GM10248 (cell line): ENCODE measurements at regions not wholly inside any gene's neighbourhood (a gene's known extent, or its start where the extent isn't known, plus 50 kb on each side); places are given as distances from the start of the nearest gene placed in this dataset.

Source experiments
- CTCF ChIA-PET: fragments of 300-600 bp; sonication (Branson Sonifier 250); formaldehyde crosslinking; extraction: SDS; loops from one replicate; lab custom pipeline; 2021; ENCODE audit warnings: antibody characterized with exemption; lab: Yijun Ruan, JAX
- POLR2A ChIA-PET: fragments of 350-650 bp; sonication (Branson Sonifier 250); formaldehyde crosslinking; extraction: SDS; loops from one replicate; lab custom pipeline; 2020; ENCODE audit warnings: antibody characterized with exemption; lab: Yijun Ruan, JAX
- DNase-seq: peaks from one replicate; pipeline ENCODE4 v3.0.0; 2012; ENCODE audit errors: extremely low spot score
- TF ChIP-seq, protein P1 (sequence below): IDR thresholded peaks from 2 replicates; pipeline ENCODE4 v1.5.1; 2012; ENCODE audit warnings: mild to moderate bottlenecking, low read depth; ENCODE audit errors: extremely low read depth, missing control alignments, control extremely low read depth

- no peak for DNase-seq
- ChIA-PET CTCF (interaction anchor here (0.9 to 3.1 kb wide), 3 partner anchors 26 to 526 kb away, joined by 3 to 13 read pairs (median 3); partner anchors contain the start of gene TEX48), POLR2A (no interaction called here)
- TF ChIP-seq, protein P1, sequence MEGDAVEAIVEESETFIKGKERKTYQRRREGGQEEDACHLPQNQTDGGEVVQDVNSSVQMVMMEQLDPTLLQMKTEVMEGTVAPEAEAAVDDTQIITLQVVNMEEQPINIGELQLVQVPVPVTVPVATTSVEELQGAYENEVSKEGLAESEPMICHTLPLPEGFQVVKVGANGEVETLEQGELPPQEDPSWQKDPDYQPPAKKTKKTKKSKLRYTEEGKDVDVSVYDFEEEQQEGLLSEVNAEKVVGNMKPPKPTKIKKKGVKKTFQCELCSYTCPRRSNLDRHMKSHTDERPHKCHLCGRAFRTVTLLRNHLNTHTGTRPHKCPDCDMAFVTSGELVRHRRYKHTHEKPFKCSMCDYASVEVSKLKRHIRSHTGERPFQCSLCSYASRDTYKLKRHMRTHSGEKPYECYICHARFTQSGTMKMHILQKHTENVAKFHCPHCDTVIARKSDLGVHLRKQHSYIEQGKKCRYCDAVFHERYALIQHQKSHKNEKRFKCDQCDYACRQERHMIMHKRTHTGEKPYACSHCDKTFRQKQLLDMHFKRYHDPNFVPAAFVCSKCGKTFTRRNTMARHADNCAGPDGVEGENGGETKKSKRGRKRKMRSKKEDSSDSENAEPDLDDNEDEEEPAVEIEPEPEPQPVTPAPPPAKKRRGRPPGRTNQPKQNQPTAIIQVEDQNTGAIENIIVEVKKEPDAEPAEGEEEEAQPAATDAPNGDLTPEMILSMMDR, result no peak
Observed at GRCh38 chr9:115207003-115207836, 89.3 kb upstream of the TNC start.

GRCh38 chr9:115208501-115208900 is 90.5 kb upstream of the TNC start:
- no peak for DNase-seq
- TF ChIP-seq, protein P1, result no peak
- CTCF ChIA-PET, result interaction anchor here (1.5 to 3.1 kb wide), 3 partner anchors 7 to 70 kb away, joined by 4 to 13 read pairs (median 7); no protein-coding TSS in a partner anchor
- POLR2A ChIA-PET, result no interaction called here

DNA sequence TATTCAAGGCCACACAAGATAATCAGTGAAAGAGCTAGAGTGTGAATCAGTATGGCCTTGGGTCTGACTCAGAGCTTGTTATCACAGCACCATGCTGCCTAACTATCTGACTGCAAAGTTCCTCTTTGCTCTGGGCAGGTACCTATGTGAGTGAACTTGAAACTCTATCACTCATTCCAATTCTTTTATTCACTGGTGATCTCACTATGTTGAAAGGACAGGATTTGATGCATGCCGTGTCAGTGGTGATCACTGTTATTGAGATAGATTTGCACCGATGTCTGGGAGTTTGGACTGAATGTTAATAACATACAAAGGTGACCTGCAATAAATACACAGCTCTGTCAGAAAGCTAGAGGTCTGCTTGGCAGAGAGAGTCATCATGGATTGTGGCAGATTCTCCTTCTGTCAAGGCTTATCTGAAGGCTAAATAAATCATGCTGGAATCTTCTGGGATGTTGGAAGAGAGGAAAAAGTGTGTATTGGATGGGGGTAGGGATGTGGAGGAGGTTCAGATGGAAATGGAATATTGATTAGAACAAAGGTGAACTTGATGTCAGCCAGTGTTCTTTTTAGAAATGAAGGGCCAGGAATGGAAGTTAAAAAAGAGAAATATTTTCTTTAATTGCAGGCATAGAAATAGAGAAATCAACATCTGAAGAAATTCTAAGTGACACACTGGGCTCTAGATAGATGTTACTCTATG is 91.8 kb upstream of the TNC start:
- ChIA-PET CTCF (interaction anchor here (1.5 to 2.3 kb wide), 2 partner anchors 9 to 11 kb away, joined by 4 to 7 read pairs; no protein-coding TSS in a partner anchor), POLR2A (interaction anchor here (0.5 kb wide), 1 partner anchor 12 kb away, joined by 3 read pairs; no protein-coding TSS in a partner anchor)
- no peak for DNase-seq
- TF ChIP-seq, protein P1, result no peak

DNA sequence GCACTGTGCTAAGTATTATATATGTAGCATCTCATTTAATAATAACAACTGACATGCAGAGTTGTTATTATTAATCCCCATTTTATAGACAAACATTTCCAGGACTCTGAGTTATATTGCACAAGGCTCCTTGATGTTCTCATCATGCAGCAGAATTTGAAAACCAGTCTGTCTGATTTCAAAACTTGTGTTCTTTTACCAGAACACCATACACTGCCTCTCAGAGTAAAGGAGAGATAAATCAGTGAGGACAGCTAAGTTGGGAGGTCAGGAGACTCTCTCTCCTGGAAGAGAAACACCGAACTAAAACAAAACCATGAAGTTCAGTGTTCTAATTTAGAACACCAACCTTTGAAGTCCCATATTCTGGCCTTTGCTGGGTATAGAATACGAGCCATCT is 92.7 kb upstream of the TNC start:
- DNase-seq, result no peak
- ChIA-PET POLR2A (no interaction called here), CTCF (interaction anchor here (0.8 to 2.3 kb wide), 6 partner anchors 9 to 313 kb away, joined by 3 to 7 read pairs (median 4); no protein-coding TSS in a partner anchor)
- TF ChIP-seq, protein P1, result no peak

GRCh38 chr9:115211413-115212124 is 93.6 kb upstream of the TNC start:
- ChIA-PET POLR2A (interaction anchor here (0.9 kb wide), 1 partner anchor 176 kb away, joined by 3 read pairs; no protein-coding TSS in a partner anchor), CTCF (interaction anchor here (0.6 to 1.2 kb wide), 8 partner anchors 9 to 312 kb away, joined by 3 to 6 read pairs (median 3); no protein-coding TSS in a partner anchor)
- TF ChIP-seq, protein P1, result no peak
- DNase-seq, result no peak
